ENCODE measurements at regions not wholly inside any gene's neighbourhood (a gene's known extent, or its start where the extent isn't known, plus 50 kb on each side); places are given as distances from the start of the nearest gene placed in this dataset.

GRCh38 chrX:10965174-10965798, 145.8 kb upstream of the HCCS start (continued):
- TF ChIP-seq EZH2 (IDR thresholded peaks at IDR 0.05; ENCODE audit: low read depth, low read length, severe bottlenecking) (no peak), SIRT6 (IDR thresholded peaks at IDR 0.05; ENCODE audit: low read length) (no peak), SUZ12 (IDR thresholded peaks at IDR 0.05; ENCODE audit: low read length) (no peak), MAFK (IDR thresholded peaks at IDR 0.05; ENCODE audit: low read depth, low read length) (no peak), SRF (IDR thresholded peaks at IDR 0.05; ENCODE audit: low read depth, low read length) (no peak), E2F6 (IDR thresholded peaks at IDR 0.05) (no peak), GABPA (IDR thresholded peaks at IDR 0.05; ENCODE audit: borderline replicate concordance, insufficient read depth, low read length) (no peak), CHD2 (IDR thresholded peaks at IDR 0.05; ENCODE audit: low read length) (no peak), NRF1 (IDR thresholded peaks at IDR 0.05; ENCODE audit: low read depth, low read length) (no peak), SP1 (IDR thresholded peaks at IDR 0.05; ENCODE audit: low read depth, low read length) (no peak)
